Breast epithelium (tissue), 3 donors: ENCODE measurements at regions not wholly inside any gene's neighbourhood (a gene's known extent, or its start where the extent isn't known, plus 50 kb on each side); places are given as distances from the start of the nearest gene placed in this dataset.

ENCODE experiments used
- POLR2A ChIP-seq: fragments of 450-650 bp; IDR thresholded peaks from one replicate; pipeline ENCODE4 v1.6.1; 2016; ENCODE audit warnings: antibody characterized with exemption, mild to moderate bottlenecking, moderate library complexity
- POLR2AphosphoS5 ChIP-seq, 3 donors: sonication (generic); formaldehyde crosslinking; IDR thresholded peaks; one replicate each; pipeline ENCODE4 v1.6.1; 2017; ENCODE audit warnings: antibody characterized with exemption in 3 of 3

DNA sequence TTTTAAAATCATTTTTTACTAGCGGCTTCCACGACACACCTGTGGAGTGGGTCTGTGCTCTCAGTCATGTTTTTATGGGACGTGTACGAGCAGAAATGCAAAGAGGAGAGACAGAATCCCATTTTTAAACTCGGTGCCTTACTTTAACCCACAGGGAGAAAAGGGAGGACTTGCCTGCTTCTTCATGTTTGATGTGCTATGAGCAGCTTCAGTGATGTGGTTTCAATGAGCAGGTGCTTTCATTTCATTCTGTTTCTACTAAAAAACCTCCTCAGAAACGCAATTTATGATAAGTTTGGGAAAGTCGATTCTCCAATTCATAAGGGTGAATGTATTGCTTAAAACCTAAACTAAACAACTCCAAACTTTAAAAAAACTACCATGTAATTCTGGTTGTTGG is 537.2 kb downstream of the GATA3 start:
- no peak for TF ChIP-seq POLR2AphosphoS5 (IDR thresholded peaks at IDR 0.05)
- TF ChIP-seq POLR2A = no peak
